ENCODE measurements at regions not wholly inside any gene's neighbourhood (a gene's known extent, or its start where the extent isn't known, plus 50 kb on each side); places are given as distances from the start of the nearest gene placed in this dataset.

DNA sequence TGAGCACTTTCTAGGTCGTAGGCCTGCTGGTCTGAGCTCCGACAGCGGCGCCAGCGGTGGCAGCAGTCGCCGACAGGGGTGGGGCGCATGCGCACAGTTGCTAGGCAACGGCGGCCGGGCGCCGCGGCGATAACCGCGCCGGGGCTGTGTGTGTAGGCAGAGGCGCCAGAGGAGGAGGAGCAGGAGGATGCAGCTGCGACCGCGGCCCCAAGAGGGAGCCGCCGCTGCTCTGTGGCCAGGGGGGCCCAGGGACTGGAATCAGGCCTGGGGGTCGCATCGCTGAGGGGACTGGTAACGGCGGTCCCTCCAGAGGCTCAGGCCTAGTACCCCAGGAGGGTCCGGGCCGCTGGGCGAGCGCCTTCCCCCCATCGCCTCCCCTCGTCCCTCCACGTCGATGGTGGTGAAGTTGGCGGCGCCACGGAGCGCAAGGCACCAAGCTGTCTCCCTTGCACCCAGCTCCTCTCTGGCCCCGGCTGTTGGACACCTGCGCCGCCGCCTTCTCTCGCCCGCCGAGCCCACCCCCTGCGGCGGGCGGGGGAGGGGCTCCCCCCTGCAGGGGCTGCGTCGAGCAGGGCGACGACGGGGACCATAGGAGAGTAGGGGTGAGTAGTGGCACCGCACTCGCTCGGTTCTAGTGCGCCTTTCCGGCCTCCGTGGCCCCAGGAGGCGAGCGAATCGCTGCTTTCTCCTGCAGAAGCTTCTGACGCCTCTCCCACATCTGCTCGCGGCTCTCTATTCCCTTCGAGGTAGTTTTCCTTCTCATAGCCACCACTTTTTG, 58.6 kb upstream of the ZC4H2 start, which contains the start of gene ZC3H12B:
ZC3H12B (plus strand) TSS at position 159 of the 778 bp plus-strand sequence.
- no peaks in the 10 kb centered on the region for H3K79me2 ChIP-seq (ENCODE audit: control insufficient read depth in 1 of 2, insufficient read depth in 2 of 2, low read length in 2 of 2)
- no peaks in the 10 kb centered on the region for H3K9me3 ChIP-seq (ENCODE audit: insufficient read depth in 2 of 2, low read depth in 1 of 2, low read length in 1 of 2)
- FAIRE-seq (no peak), DNase-seq (ENCODE audit: low read depth in 1 of 2, low spot score in 2 of 2) (peak; percentile 61 to 79)
- no peak within 1 kb of the TSS for H3K4ac ChIP-seq (replicated peaks; ENCODE audit: insufficient read length, low read depth, low read length)
- H3K4me3 ChIP-seq (ENCODE audit: extremely low read depth in 1 of 4, insufficient read depth in 2 of 4, low read depth in 3 of 4, low read length in 4 of 4) = peak within 1 kb of the TSS; percentile 55 to 78 (median 68)
- no peak within 1 kb of the TSS; the same call in 1 of the 2 replicates for H3K27ac ChIP-seq (ENCODE audit: low read depth, low read length)
- no peak within 1 kb of the TSS for H4K5ac ChIP-seq (ENCODE audit: insufficient read length, low read depth, low read length)
- H3K56ac ChIP-seq (replicated peaks; ENCODE audit: insufficient read length, low read depth, low read length) = no peak within 1 kb of the TSS
- H4K8ac ChIP-seq (ENCODE audit: extremely low read depth, insufficient read depth, low read length) = no peak within 1 kb of the TSS; the same call in 1 of the 2 replicates
- H2AK5ac ChIP-seq (ENCODE audit: low read depth, low read length) = no peak within 1 kb of the TSS
- H4K91ac ChIP-seq (replicated peaks; ENCODE audit: insufficient read length, low read length) = no peak within 1 kb of the TSS
- H3K4me2 ChIP-seq (ENCODE audit: insufficient read depth in 1 of 2, low read depth in 2 of 2, low read length in 2 of 2) = peak within 1 kb of the TSS; percentile 78 to 83
- H3K14ac ChIP-seq (ENCODE audit: insufficient read length) = no peak within 1 kb of the TSS
- 2% methylated on average over 26 of the region's 69 CpGs; no CpG with 5 or more reads in 1 of the 2 experiments for WGBS, 2 experiments (ENCODE audit: extremely low coverage in 1 of 2, insufficient coverage in 1 of 2, insufficient read length in 1 of 2, insufficient replicate concordance in 2 of 2, low coverage in 1 of 2, low lambda C conversion rate in 2 of 2, missing lambda C conversion rate in 1 of 2)
- H2BK15ac ChIP-seq (ENCODE audit: low read length) = no peak within 1 kb of the TSS
- H3K4me1 ChIP-seq (replicated peaks in 1 of 4; ENCODE audit: control insufficient read depth in 3 of 4, insufficient read depth in 4 of 4, low read length in 3 of 4) = no peaks in the 10 kb centered on the region; a peak in 1 of 7 replicates
- H2BK5ac ChIP-seq (ENCODE audit: low read depth, low read length) = peak within 1 kb of the TSS; percentile 60
- H3K9ac ChIP-seq (replicated peaks in 1 of 4; ENCODE audit: extremely low read depth in 1 of 4, low read depth in 3 of 4, low read length in 3 of 4) = peak within 1 kb of the TSS in 3 of 4 experiments; percentile 42 to 64 (median 60); a peak in 6 of 7 replicates
- H3K18ac ChIP-seq (ENCODE audit: extremely low read depth, low read length) = peak within 1 kb of the TSS; percentile 60
- CTCF ChIA-PET (ENCODE audit: partially characterized antibody) = interaction anchor here (0.9 to 1.8 kb wide), 5 partner anchors 14 to 494 kb away, joined by 3 to 6 read pairs (median 3); no protein-coding TSS in a partner anchor
- no peak within 1 kb of the TSS for H2BK120ac ChIP-seq (replicated peaks; ENCODE audit: low read depth, low read length)
- H2AFZ ChIP-seq (ENCODE audit: low read length) = peak within 1 kb of the TSS; percentile 97
- H3K23me2 ChIP-seq (ENCODE audit: low read depth, low read length) = peaks cover 2% of the 10 kb centered on the region; the same call in 1 of the 2 replicates
- H4K20me1 ChIP-seq (replicated peaks in 1 of 2; ENCODE audit: control insufficient read depth in 1 of 2, insufficient read depth in 2 of 2, low read length in 2 of 2) = no peaks in the 10 kb centered on the region
- no peak within 1 kb of the TSS for H3K23ac ChIP-seq (ENCODE audit: insufficient read length)
- POLR2A ChIA-PET (ENCODE audit: partially characterized antibody) = interaction anchor here (1.2 to 1.5 kb wide), 4 partner anchors 8 to 429 kb away, joined by 3 to 10 read pairs (median 4); partner anchors contain the start of gene ZC4H2
- no peak within 1 kb of the TSS for H2BK20ac ChIP-seq (ENCODE audit: low read length)
- H2BK12ac ChIP-seq (ENCODE audit: low read depth, low read length) = peak within 1 kb of the TSS; percentile 39
- H3K79me1 ChIP-seq (ENCODE audit: low read depth, low read length) = no peaks in the 10 kb centered on the region
- H3K27me3 ChIP-seq (replicated peaks in 1 of 4; ENCODE audit: control insufficient read depth in 3 of 4, extremely low read depth in 1 of 4, insufficient read depth in 3 of 4, low read length in 3 of 4) = no peaks in the 10 kb centered on the region
- no peaks in the 10 kb centered on the region for H3K36me3 ChIP-seq (ENCODE audit: control insufficient read depth in 2 of 4, insufficient read depth in 4 of 4, low read length in 3 of 4)
- TF ChIP-seq POLR2A (IDR thresholded peaks at IDR 0.05; ENCODE audit: control extremely low read depth in 1 of 2, low read depth in 2 of 2, low read length in 2 of 2) (peak in 1 of 2 experiments; percentile 47; a peak in 2 of 3 replicates), RAD21 (IDR thresholded peaks at IDR 0.05 in 1 of 2, conservative IDR thresholded peaks at IDR 0.05 in 1 of 2; ENCODE audit: low read depth in 2 of 2, low read length in 2 of 2) (peak; percentile 47 to 61; a peak in 3 of 4 replicates), ASH2L (IDR thresholded peaks at IDR 0.05; ENCODE audit: low read length) (peak; percentile 69), CREB1 (IDR thresholded peaks at IDR 0.05) (peak; percentile 67; the same call in 1 of the 2 replicates), GABPA (IDR thresholded peaks at IDR 0.05; ENCODE audit: borderline replicate concordance, insufficient read depth, low read length) (no peak), SRF (IDR thresholded peaks at IDR 0.05; ENCODE audit: low read depth, low read length) (no peak), RBBP5 (IDR thresholded peaks at IDR 0.05; ENCODE audit: borderline replicate concordance, low read depth, low read length) (0 out of 2 replicates have a peak, but pooled peaks have one; percentile 41), KDM4A (IDR thresholded peaks at IDR 0.05; ENCODE audit: low read depth, low read length, severe bottlenecking) (peak; percentile 51), SIN3A (conservative IDR thresholded peaks at IDR 0.05 in 1 of 2, IDR thresholded peaks at IDR 0.05 in 1 of 2; ENCODE audit: low read depth in 1 of 2, low read length in 2 of 2) (no peak), CBX8 (IDR thresholded peaks at IDR 0.05; ENCODE audit: borderline replicate concordance, low read depth, low read length) (no peak), PHF8 (conservative IDR thresholded peaks at IDR 0.05; ENCODE audit: low read depth, low read length) (peak; percentile 47; the same call in 1 of the 2 replicates)
